Stimulated activated CD8-positive, alpha-beta memory T cell treated with anti-CD3 and anti-CD28 coated beads, Interleukin-2, amount 100 ng/mL, for 48 hours (primary cell): ENCODE measurements at regions not wholly inside any gene's neighbourhood (a gene's known extent, or its start where the extent isn't known, plus 50 kb on each side); places are given as distances from the start of the nearest gene placed in this dataset.
"Not testable (repeated sequence)": the region's sequence is repeated elsewhere in the genome, so short reads cannot be mapped to it uniquely, and the experiment has no call there.

Experiments used
- DNase-seq, 2 donors: peaks; one replicate each; pipeline ENCODE4 v3.0.0-alpha.2; 2020; ENCODE audit warnings: low read depth in 2 of 2

DNA sequence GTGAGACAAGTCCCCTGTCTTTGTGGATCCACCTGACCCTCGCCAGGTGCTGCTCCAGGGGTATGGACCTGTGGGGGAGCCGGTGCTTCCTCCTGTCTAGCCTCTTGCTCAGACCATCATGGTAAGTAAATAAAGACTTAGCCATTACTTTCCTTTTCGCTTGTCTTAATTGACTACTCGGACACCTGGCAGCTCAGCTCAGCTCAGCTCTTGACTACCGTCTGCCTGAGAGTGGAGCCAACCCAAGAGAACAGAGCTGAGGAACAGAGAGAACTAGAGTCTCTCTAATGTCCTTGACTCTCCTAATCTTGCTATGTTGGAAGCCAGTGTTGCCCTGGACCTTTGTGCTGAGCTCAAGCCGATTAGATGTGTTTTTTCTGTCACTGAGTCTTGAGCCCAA, 170.3 kb upstream of the CXCR4 start:
- no peak for DNase-seq

DNA sequence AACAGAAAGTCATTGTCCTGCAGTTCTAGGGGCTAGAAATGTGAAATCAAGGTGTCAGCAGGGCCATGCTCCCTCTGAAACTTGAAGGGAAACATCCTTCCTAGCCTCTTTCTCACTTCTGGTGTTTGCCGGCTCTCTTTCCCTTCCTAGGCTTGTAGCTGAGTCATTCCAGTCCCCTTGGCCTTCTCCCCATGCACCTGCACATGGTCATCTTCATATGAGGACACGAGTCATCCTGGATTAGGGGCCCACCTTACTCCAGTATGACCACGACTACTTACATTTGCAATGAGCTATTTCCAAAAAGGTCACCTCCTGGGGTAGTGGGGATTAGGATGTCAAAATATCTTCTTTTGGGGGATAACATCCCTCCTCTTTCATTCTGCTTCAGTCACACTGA, 168.5 kb upstream of the CXCR4 start:
- DNase-seq: no peak

DNA sequence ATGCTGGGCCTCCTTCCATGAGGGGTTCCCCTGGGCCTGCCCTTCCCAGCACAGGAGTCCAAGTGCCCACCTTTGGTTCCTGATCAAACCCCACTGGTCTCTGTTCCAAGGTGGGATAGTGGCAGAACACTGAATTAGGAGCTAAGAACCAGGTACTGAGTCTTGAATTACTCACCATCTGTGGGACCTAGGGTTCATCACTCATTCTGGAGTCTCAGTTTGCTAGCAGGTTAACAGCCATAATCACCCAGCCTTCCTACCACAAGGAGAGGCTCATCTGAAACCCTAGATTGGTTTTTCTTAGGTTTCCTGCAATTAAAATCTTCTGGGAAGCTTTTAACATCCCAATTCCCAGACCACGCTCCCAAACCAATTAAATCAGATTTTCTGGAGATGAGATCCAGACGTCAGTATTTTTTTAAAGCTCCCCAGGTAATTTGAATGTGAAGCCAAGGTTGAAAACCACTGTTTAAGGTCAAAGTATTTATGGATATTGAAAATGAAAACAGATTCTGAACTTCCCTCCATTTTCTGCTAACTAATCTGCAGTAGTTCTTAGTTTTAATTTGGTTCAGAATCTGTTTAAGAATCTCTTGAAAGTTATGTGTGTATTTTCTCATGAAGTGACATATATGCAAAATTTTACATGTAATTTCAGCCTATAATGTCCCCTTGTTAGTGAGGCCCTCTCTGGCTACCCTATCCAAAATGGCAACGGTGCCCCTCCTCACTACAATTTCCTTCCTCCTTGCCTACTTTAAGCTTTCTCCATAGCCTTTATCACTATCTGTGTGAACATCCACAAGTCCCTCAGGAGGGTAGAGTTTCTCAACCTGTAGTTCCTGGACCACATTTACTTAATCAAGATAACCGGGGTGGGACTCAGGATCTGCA, 166.5 kb upstream of the CXCR4 start:
- no peak for DNase-seq

DNA sequence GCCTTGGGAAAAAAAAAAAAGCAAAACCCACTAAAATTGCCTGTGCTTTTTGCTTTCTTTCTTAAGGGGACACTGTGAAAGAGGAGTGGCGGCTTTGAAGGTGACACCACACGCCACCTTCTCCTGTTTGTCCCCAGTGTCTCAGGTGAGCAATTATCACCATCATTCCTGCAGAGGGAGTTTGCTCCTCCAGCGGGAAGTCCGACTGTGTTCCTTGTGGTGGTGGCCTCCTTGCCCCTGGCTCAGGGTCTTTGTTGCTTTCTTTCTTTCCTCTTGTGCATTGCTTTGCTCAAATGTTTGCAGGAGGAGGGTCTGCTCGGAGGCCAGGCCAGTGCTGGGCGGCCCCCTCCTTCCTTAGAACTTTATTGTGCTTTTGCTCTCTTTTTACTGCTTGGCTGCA, 164.3 kb upstream of the CXCR4 start:
- DNase-seq: no peak

DNA sequence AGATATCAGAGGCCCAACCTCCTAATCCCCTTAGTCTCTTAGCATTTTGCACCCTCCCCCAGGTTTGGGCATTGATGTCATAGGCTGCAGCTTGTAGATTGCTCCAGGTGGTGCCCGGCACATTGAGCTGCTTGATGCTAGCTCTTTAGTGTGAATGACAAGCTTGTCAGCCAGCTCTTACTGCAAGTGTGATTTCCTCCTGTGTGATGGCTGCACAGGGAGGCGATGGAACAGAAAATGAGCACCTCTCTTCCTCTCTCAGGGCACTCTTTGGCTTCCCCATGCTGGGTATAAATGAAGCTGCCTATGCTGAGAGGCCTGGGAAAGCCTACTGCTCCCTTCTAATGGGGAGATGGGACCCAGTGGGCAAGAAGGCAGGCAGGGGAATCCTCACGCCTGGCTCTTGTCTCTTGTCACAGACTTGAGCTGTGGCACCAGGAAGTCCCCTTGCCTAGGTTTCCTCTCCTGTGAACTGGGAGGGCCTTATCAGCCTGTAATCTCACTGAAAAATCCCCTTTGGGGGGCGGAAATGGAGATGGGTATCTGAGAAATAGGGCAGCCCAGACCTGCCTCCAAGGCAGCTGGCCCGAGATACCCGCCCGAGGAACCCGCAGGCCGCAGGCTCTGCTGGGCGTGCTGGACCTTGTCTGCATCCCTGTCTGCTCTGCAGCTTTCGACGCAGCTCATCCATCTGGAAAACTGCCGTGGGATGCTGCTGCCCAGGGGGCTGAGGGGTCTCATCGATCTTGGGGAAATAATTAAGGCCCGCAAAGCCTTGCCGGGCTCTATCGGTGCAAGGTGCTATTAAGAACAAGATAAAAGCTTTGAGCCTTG, 163.5 kb upstream of the CXCR4 start:
- DNase-seq: peak in 1 of 2 donors; percentile 15

DNA sequence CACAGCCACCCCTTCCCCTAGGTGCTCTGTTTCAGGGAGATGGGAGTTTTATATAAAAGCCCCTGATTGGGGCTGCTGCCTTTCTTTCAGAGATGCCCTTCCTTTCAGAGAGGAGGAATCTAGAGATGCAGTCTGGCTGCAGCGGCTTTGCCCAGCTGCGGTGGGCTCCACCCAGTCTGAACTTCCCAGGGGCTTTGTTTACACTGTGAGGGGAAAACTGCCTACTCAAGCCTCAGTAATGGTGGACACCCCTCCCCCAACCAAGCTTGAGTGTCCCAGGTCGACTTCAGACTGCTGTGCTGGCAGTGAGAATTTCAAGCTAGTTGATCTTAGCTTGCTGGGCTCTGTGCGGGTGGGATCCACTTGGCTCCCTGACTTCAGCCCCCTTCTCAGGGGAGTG, 148.4 kb upstream of the CXCR4 start:
- not testable (repeated sequence) for DNase-seq

DNA sequence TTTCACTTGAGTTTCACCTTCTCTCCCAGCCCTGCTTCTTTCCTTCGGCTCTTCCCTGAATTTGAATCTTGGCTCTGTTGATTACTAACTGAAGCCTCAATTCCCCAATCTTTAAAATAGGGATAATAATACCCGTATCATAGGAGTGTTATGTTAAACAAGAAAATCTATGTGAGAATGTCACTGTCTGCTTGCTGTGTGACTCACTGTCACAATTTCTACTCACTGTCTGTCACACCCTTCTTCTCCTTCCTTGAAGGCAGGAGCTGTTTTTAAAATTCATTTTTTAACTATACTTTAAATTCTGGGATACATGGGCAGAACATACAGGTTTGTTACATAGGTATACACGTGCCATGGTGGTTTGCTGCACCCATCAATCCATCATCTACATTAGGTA, 141.6 kb upstream of the CXCR4 start:
- DNase-seq: no peak

DNA sequence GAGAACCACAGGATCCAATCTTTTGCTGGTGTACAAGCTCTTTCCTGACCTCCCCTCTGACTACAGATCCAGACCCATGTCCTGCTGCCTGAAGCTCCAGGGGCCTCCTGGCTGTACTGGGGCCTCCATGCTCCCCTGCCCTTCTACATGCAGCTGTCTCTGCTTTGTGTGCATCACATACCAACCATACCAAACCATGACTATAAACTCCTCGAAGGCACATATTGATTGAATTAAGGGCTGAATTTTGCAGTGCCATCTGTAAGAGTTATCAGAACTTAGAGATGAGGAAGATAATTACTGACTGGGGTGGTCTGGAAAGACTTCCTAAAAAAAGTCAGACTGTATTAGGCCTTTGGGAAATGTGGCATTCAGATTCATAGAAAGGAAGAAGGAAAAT, 139.9 kb upstream of the CXCR4 start:
- no peak for DNase-seq

DNA sequence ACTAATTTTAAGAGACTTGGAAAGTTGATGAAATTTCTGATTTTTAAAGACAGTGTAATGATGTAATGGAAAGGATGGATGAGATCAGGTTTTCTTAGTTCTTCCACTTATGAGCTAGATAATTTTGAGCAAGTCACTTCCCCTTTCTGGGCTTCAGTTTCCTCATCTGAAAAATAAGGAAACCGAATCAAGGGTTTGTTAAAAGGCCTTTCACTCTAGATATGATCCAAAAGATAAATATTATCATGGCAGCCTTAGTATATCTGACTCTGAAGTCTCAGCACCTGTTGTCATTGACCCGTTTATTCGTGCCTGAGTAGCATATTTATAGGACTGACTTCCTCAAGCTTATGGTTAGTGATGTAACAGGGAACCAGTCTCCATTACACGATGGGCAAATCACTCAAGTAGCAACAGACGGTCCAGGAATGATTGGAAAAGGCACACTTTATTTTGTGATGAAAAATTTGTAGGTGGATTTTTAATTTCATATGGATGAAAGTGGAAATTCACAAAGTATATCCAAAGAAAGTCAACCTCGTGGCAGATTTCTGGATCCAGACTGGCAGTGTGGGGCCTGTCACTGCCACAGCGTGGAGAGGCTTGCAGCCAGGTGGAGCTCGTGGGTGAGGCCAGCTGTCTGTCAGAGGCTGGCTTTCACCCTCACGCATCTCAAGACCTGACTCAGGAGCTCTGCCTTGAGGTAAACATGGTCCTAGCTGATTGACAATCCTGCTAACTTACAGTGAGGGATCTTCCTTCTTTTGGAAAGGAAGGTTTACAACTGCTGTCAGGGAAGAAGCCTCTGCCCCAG, 137.9 kb upstream of the CXCR4 start:
- DNase-seq: no peak

DNA sequence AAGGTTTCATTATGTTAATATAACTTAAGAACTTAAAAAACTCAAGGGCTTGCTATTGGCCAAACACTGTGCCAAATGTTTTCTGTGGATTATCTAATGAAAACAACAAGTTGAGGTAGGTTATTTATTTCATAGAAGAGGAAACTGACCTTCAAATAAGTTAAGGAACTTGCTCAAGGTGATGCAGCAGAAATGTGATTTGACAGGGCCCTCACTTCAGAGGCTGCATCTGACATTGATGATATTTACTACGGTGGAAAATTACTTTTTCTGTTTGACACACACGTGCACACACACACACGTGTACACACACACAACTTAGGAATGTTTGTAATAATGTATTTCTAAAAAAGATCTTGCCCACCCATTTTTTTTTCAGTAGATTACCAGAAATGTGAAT, 137.2 kb upstream of the CXCR4 start:
- no peak for DNase-seq

DNA sequence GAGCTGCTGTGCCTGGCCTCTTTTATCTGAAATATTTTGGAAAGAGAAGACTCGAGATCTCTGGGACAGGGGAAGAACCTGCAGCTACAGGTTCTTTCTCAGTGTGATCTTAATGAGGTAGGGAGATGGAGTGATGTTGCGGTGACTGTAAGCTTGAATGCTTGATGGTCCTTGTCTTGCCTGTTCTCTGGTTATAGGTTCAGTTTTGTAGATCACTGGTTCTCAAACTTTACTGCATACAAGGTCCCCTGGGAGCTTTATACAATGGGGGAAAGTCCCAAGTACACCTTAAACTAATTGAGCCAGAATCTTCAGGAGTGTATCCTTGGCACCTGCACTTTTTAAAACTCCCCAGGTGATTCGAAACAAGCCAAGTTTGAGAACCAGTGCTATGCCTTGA, 136.7 kb upstream of the CXCR4 start:
- DNase-seq: no peak

DNA sequence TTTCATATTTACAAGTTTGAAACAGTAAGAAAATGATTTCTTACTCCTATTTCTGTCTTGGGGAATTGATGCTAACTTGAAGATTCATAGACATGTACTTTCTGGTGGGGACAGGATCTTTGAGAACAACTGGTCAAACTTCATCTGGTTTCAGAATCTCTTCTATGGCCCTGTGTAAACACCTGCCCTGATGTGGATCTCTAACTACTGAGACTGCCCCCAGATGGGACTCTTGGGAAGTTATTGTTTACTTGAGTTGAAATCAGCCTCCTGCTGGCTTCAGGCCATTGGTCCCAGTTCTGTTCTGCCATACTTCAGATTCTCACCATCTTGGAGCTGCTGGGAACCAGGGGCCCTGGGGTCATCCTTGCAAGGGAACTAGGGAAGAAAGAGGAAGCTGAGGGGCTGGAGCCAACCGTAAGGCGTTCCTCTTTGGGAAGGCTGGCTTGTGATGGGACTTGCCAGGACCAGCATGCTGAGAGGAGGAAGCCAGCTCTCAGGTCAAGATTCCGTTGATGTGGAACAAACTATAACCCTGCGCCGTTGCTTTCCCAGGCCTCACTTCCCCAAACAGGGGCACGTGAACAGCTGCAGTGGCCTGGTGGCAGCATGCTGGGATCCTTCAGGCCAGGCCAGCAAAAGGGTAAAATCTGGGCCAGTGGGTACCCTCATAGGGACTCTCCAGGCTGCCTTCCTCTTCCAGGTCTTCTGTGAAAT, 135.5 kb upstream of the CXCR4 start:
- DNase-seq: no peak

DNA sequence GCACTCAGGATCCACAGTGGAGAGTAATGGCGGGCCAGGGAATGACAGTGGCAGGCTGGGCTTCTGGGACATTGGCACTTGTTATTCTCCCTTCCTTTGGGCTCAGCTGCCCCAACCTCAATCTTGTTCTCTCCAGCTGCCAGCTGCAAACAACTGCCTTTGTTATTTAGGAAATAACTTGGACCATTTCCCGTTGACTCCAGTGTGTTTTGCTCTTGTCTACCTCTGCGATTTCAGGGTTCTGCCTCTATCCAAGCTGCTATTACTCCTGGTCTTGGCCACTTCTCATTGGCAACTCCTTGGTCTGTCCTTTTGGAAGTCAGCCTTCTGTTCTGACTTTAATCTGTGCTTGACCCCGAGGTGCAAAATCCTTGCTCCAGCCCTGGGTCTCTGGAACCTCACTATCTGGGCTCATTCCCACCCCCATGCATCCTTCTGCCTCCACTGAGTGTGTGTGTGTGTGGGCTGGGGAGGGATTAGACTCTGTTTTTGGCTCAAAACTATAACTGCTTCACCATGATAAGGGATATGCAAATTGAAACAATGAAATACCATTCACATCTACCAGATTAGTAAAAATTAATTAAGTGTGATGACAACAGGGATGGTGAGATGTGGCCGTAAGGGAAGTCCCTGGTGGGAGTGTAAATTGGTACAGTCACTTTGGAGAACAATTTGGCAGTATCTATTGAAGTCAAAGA, 134.1 kb upstream of the CXCR4 start:
- no peak for DNase-seq

DNA sequence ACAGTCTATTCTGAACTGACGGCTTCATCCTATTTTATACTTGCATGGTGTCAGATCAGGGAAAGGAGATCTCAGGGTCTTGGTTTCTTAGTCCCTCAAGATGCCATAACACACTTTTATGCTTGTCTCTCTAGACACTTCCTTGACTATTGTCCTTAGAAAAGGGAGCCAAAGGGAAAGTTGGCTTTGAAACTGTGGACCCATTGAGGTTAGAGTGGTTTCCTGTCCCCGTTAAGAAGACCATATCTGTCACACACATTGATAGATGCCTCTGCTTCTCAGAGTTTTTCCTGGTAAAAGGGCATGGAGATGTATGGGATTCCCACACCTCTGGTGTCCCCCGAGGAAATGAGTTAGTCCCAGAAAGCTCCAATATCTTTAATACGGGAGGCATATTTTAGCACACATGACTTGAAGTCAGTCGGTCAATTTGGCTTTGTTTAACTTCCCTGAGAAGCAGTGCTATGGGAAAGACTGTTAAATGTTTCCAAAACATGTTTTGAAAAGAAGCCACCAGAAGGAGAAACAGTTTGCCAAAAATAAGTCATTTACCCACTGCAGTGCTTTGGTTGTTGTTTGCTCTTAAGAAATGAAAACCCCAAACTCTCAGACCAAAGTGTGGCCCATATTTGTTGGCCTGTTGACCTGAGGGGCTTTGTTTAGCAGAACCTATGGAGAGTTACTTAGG, 133.4 kb upstream of the CXCR4 start:
- no peak for DNase-seq

DNA sequence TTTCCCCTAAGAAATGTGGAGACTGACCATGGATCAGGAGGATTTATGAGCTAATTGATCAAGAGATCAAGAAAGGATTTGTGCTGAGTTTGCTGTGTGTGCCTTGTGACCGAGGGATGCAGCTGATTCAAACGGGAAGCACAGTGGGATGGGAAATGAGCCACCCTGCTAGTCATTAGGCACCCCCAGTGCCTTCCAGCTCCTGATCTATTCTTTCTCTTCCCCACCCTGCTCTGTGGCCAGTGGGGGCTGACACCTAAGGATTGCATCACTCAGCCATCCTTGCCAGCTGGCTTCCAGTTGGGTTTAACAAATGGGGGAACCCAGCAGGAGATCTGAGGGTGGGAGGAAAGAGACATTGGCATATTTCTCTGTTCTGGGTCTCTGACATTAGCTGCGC, 132.2 kb upstream of the CXCR4 start:
- no peak for DNase-seq

DNA sequence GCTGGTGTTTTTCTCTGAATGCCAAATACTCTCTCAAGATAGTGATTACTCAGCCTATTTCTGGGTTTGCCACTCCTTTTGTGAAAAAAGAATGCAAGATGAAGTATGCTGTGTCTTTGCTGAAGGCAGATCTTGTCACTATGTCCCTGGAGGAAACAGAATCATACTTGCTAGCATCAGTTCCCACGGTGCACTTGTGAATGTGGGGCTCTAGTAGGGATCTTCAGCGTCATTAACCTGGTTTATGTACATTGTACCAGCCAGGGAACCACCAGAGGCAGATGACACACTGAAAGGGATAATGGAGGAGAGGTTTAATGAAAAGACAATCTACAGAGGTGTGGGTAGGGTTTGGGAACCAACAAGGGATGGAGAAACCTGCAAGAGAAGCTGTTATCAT, 131.0 kb upstream of the CXCR4 start:
- no peak for DNase-seq

DNA sequence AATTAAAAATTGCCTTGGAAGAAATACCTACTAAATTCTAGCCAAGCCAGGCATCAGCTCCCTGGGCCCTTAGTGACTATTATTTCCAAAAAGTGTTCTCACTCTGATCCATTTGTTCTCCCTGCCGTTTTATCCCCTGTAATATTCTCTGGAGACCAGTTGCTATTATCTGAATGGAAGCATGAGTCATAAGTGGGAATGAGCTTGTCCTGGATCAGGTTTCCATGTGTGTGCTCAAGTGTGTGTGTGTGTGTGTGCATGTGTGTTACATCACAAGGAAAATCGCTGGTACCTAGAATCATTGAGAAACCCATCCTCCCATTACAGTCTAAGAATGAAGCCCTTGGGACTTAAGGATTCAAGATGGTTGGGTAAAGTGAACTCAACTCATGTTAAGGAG, 130.3 kb upstream of the CXCR4 start:
- no peak for DNase-seq

DNA sequence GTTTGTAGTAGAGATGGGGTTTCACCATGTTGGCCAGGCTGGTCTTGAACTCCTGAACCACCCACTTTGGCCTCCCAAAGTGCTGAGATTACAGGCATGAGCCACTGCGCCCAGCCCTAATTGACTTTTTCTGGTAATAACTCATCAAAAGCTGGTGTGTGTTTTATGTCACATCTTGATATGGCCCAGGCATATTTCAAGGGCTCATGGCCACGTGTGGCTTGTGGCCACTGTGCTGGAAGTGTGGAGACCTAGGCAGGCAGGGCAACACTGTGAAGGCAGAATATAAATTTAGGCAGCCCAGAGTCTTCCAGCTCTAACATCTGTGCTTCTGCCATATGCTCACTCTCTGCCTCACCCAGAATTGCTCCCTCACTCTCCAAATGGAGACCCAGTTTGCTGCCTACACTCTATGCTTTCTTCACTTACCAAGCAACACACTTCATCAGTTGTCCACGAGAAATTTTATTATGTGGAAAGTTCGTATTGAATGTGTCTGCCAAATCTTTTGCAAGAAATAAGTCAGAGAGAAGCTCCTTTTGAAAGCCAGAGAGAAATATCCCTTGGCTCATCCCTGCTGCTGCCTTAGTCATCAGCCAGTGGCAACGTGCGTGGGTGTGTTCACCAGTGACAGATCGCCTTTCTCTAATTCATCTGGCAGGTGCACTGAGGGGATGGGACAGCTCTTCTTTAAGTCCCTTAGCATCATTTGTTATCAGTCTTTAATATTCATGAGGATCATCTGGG, 129.4 kb upstream of the CXCR4 start:
- DNase-seq: peak in 1 of 2 donors; percentile 54

DNA sequence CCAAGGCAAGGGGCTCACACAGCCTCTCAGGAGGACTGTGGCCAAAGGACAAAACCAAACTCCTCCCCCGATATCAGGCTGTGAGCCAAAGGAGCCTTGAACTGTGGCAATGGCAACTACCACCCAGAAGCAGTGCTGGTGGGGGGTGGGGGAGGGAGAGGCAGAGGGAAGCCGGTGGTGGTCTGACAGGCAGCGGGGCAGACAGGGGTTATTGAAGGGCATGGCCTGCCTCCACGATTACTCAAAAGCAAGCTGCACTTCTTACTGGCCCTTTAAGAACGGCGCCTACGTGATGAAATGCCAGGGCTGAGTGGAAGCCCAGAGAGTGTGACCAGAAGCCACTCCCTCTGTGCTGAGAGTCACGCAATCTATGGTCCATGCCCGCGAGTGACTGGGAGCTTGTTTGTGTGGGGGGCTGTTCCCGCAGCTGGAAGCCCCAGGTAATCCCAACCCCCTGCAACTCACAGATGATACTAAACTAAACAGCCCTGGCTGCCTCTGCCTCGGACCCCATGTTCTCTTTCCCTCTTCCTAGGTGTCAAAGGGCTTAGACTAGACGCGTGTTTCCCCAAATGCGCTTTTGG, 128.2 kb upstream of the CXCR4 start:
- no peak for DNase-seq
